AG09319 (cell line): ENCODE measurements at regions not wholly inside any gene's neighbourhood (a gene's known extent, or its start where the extent isn't known, plus 50 kb on each side); places are given as distances from the start of the nearest gene placed in this dataset.

Experiments
- DNase-seq: peaks from one replicate; pipeline ENCODE4 v3.0.0-alpha.2; 2010; ENCODE audit warnings: low read depth; ENCODE audit errors: extremely low read depth
- TF ChIP-seq, protein P1 (sequence below): IDR thresholded peaks from 2 replicates; pipeline ENCODE4 v1.5.1; 2011; ENCODE audit warnings: low read depth, mild to moderate bottlenecking, inconsistent platforms, low read length, moderate library complexity

- TF ChIP-seq, protein P1, sequence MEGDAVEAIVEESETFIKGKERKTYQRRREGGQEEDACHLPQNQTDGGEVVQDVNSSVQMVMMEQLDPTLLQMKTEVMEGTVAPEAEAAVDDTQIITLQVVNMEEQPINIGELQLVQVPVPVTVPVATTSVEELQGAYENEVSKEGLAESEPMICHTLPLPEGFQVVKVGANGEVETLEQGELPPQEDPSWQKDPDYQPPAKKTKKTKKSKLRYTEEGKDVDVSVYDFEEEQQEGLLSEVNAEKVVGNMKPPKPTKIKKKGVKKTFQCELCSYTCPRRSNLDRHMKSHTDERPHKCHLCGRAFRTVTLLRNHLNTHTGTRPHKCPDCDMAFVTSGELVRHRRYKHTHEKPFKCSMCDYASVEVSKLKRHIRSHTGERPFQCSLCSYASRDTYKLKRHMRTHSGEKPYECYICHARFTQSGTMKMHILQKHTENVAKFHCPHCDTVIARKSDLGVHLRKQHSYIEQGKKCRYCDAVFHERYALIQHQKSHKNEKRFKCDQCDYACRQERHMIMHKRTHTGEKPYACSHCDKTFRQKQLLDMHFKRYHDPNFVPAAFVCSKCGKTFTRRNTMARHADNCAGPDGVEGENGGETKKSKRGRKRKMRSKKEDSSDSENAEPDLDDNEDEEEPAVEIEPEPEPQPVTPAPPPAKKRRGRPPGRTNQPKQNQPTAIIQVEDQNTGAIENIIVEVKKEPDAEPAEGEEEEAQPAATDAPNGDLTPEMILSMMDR, result no peak
- DNase-seq, result no peak
These were observed 223.3 kb downstream of the PIK3R1 start for GRCh38 chr5:68438876-68439275.

GRCh38 chr5:68440245-68440644 lies 224.7 kb downstream of the PIK3R1 start:
- no peak for DNase-seq
- TF ChIP-seq, protein P1, result no peak

- no peak for DNase-seq
These were observed 225.1 kb downstream of the PIK3R1 start for GRCh38 chr5:68440651-68441050.

DNA sequence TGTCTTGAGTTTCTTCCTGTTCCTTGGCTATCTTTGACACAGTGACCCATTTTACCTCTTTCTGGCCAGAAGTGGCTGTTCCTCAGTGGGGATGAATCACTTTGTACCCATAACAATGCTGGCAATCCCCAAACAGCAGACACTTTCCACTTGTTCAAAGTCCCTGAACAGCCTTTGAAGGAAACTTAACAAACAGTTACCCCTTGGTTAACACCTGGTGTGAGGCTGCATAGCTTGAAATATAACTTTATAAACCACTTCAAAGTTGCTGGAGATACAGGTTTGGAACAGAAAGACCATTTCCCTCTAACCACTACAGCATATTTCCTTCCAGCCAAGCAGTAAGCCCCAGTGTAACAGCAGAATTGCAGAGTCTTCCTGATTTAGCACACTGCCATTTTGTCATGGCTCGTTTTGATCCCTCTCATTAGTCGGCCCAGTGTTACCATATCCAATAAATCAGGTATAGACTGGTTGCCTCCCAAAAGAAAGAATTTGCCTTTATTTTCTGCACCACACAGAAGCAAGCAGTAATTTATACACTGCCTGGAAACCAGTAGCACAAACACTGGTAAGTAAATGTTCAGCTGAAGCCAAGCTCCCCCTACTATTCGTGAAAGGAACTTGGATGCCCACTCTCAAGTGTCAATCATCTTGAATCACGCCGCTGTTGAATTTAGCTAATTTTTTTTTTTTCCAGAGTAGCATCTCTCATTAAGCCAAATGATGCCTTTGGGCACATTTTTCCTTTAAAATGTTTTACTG lies 225.9 kb downstream of the PIK3R1 start:
- TF ChIP-seq, protein P1, result no peak
- no peak for DNase-seq

More at GRCh38 chr5:68440651-68441050, 225.1 kb downstream of the PIK3R1 start:
- TF ChIP-seq, protein P1, result no peak

DNA sequence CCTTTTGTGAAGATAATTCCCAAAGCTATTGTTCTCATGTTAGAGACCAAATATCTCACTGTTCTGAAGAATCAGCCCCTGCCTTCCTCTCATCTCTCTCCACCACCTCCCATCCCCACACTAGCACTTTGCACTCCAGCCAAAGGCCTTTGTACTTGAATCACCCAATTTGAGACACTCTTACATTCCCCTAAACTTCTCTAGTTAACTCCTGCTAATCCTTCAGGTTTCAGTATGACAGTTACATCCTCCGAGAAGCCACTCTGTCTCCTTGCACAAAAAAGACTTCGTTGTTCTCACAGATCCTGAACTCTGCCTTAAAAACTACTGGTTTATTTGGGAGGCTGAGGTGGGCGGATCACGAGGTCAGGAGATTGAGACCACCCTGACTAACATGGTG lies 227.5 kb downstream of the PIK3R1 start:
- TF ChIP-seq, protein P1, result no peak
- DNase-seq, result no peak

DNA sequence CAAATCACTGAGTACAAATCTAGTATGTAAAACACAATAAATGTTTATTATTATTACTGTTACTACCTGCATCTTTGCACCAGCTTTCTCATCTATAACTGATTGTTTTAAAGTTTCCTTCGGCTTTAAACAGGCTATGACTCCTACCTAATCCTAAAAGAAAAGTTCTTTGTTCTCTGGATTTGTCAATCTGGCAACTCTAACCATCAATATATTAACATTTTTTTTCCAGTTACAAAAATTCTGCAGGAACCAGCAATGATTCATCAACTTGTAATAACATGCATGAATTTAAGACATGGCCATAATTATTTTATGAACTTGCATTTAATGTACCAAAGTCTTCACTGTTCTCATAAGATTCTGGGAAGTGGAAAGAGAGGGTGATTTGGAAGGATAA lies 228.5 kb downstream of the PIK3R1 start:
- TF ChIP-seq, protein P1, result no peak
- DNase-seq, result no peak

GRCh38 chr5:68444833-68445232 lies 229.3 kb downstream of the PIK3R1 start:
- TF ChIP-seq, protein P1, result no peak
- DNase-seq, result no peak
